LNCaP clone FGC (cell line): ENCODE measurements at regions not wholly inside any gene's neighbourhood (a gene's known extent, or its start where the extent isn't known, plus 50 kb on each side); places are given as distances from the start of the nearest gene placed in this dataset.

ENCODE experiments used
- DNase-seq: peaks from one replicate; pipeline ENCODE4 v3.0.0-alpha.2; 2011; ENCODE audit warnings: low read depth
- H3K4me3 ChIP-seq: 2 replicates; pipeline ENCODE4 v1.5.1; 2011; ENCODE audit warnings: mild to moderate bottlenecking, low read depth, low read length, control low read depth
- CTCF ChIP-seq: IDR thresholded peaks from 2 replicates; pipeline ENCODE4 v1.5.1; 2012; ENCODE audit warnings: mild to moderate bottlenecking; ENCODE audit not compliant: control insufficient read depth, insufficient read depth; ENCODE audit errors: extremely low read depth

GRCh38 chr13:80642641-80643040, 301.7 kb upstream of the SPRY2 start:
- no peak for TF ChIP-seq CTCF
- no peak for DNase-seq
- H3K4me3 ChIP-seq, result no peak overlapping the region

DNA sequence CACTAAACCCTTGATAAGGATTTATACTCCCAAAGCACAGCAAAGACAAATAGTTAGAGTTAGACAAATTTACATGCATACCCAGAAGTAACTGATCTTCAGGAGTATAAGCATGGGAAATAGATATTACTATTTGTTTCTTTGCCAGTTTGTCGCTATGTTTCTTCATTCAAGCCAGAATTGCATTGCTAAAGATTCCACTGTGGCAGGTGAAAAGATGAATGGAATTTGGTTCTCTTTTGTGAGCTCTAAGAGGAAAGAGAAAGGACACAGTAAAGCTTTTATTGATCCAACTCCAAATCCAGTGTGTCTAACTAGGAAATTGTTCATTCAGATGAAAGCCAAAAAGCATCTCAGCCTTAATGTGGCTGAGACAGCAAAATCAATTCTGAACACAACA, 292.3 kb upstream of the SPRY2 start:
- no peak overlapping the region for H3K4me3 ChIP-seq
- TF ChIP-seq CTCF, result no peak

DNA sequence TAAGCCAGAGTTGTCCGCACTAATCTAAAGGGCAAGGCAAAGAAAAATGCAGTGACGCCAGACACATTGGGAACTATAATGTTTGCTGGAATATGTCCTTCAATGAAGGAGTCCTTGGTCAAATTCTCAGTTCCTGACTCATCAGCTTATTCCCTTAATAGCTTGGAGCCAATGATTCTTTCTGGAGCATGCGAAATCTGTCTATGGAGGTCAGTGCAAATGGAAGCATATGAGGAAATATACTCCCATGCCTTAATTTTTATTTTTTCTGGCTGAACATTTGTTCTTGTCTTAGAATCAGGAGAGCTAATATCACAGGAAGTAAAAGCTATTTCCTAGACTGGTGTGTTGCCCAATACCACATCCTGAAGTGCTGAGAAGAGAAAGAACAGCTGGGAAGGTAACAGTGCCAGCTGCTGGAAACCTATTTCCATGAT, 289.8 kb upstream of the SPRY2 start:
- DNase-seq, result no peak
- no peak for TF ChIP-seq CTCF

More for the DNA sequence above, 292.3 kb upstream of the SPRY2 start:
- no peak for DNase-seq

DNA sequence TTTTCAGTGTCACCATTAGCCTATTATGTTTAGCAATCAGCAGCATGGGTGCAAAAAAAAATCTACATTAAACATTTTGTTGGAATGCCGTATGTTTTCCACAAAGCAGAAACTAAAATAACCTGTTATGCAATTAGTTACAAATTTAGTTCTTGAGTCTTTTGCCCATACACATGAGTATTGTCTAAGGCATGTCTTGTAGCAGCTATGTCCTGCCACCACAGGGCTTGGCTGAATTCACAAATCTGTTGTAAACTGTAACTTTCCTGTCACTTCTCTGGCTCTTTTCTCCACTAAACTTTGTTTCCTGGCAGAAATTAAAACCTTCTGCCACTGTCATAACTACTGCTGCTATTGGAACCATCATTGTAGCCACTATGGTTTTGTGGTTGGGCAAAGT, 277.9 kb upstream of the SPRY2 start:
- no peak overlapping the region for H3K4me3 ChIP-seq
- no peak for DNase-seq
- no peak for TF ChIP-seq CTCF

More for the DNA sequence above, 289.8 kb upstream of the SPRY2 start:
- no peak overlapping the region for H3K4me3 ChIP-seq

DNA sequence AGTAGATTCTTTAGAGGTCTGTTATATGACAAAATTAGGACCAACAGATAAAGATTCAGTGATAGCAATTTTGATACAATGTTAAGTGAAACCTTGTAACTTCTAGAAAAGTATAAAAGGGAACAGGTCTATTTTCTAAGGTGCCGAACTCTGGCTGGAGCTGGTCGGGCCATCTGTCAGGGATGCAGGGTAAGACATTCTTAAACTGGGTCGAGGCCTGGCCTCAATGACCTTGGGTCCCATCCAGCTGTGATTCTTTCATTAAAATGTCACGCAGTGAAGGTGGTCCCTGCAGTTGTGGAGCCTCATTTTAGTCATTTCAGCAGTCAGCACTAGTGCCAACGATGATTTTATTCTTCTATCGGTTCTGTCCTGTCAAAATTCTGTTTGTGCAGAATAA, 271.9 kb upstream of the SPRY2 start:
- DNase-seq, result no peak
- TF ChIP-seq CTCF, result no peak

GRCh38 chr13:80611310-80611709, 270.4 kb upstream of the SPRY2 start:
- no peak for TF ChIP-seq CTCF
- no peak for DNase-seq
- no peak overlapping the region for H3K4me3 ChIP-seq

More for the DNA sequence above, 271.9 kb upstream of the SPRY2 start:
- no peak overlapping the region for H3K4me3 ChIP-seq

DNA sequence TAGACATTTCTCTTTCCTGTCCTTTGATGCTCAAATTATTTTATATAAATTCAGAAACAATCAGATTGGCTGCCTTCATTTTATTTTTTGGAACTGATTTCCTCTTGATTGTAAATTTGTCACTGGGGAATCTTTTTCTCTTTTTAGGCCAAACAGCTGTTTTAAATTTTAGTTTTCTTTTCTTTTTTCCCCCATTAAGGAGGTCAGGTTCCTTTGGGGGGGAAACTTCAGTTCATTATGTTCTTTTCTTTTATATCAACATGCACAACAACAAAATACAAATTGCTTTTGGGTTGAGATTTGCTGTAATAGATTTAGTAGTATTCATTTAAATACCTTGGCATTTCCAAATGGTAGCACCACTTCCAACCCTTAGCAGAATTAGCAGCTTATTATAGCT, 264.8 kb upstream of the SPRY2 start:
- TF ChIP-seq CTCF, result no peak
- no peak for DNase-seq
- no peak overlapping the region for H3K4me3 ChIP-seq
